NCI-H1694 (cell line): ENCODE measurements at regions not wholly inside any gene's neighbourhood (a gene's known extent, or its start where the extent isn't known, plus 50 kb on each side); places are given as distances from the start of the nearest gene placed in this dataset.

Experiments used
- DNase-seq: peaks from one replicate; lab custom pipeline; 2025; lab: John Stamatoyannopoulos, UW

- DNase-seq: no peak
Observed at GRCh38 chr21:41076064-41076463, 91.9 kb upstream of the BACE2 start.

- no peak for DNase-seq
Observed at GRCh38 chr21:41079159-41079558, 88.8 kb upstream of the BACE2 start.

DNA sequence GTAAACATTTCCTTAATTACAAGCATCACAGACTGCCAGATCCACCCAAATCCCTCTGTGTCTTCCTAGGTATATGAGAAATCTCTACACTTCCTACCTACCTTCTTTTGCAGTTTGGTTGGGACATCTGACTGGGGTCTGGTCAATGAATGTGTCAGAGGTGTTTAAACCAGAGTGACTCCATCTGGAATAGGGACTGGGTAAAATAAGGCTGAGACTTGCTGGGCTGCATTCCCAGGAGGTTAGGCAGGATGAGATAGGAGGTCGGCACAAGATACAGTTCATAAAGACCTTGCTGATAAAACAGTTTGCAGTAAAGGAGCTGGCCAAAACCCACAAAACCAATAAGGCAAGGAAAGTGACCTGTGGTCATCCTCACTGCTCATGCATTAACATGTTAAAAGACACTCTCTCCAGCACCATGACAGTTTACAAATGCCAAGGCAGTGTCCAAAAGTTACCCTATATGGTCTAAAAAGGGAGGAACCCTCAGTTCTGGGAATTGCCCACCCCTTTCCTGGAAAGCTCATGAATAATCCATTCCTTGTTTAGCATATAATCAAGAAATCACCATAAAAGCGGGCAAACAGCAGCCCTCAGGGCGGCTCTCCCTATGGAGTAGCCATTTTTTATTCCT is 87.4 kb upstream of the BACE2 start:
- no peak for DNase-seq

GRCh38 chr21:41086569-41086968 is 81.4 kb upstream of the BACE2 start:
- peak; percentile 69 for DNase-seq

GRCh38 chr21:41090981-41091380 is 77.0 kb upstream of the BACE2 start:
- DNase-seq: no peak

DNA sequence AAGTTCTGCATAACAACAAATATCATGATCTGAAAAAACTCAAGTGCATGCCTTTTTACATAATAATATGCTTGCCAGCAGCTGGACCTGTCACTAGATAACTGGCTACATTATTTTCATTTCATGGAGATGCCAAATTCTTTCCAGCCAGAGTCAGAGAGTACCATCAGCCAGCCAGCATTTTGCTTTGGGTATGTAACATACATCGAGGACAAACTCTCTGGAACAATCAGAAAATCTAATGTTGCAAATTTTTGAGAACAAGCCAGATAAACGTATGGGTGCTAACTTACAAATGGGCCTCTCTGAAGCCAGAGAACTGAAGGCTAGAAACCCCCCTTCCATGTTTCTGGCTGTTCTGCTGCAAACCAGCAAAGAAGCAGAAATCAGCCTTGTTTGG is 76.3 kb upstream of the BACE2 start:
- no peak for DNase-seq

DNA sequence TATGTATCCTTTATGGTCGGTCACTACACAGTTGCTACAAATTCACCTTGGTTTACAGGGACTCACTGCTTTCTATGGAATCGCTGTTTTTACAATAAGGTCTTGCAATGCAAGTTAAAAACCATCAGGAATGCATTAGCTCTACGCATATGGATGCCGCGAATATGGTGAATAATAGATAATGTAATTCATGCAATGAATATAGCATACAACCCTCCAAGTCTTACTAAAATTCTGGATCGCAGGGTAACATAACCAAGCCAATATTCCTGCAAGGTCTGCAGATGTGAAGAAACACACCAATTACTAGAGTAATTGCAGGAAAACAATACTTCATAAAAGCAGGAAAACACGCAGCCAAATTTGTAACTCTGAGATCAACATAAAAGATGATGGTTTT is 75.6 kb upstream of the BACE2 start:
- no peak for DNase-seq

DNA sequence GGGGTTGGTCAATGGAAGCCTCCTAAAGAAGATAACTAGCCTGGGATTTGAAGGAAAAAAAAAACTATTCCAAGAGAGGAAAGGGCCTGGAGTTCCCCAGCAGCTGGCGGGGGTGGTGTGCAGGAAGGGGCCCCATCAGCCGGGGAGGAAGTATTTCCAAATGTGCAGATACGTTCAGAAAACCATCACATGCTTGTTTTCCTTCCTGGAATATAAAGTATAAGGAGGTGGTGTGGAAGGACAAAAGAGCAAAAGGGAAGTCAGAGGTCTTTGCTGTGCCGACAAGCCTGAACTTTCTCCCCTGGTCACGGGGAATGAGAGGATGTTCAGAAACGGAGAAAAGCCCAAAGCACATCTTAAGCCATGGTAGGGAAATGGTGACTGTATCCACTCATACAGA is 72.0 kb upstream of the BACE2 start:
- DNase-seq: no peak

DNA sequence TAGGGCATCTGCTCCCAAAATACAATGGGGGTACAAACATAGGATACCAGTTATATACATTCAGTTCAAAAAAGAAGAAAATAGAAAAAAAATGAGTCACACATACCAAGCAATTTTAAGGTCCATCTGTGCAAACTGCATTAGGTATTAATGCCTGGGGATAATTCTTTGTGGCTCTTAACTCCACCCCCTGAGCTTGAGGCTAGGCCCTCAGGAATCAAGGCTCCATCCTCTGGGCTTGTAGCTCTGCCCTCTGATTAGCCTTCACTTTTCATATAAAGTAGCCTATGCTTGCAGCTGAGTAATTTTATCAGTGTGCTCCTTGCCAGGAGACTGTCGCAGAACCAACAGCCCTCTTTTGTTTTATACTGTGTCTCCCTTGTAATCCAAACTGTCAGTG is 69.9 kb upstream of the BACE2 start:
- no peak for DNase-seq

- no peak for DNase-seq
Observed at GRCh38 chr21:41098481-41099042, 69.4 kb upstream of the BACE2 start.

- no peak for DNase-seq
Observed at GRCh38 chr21:41100826-41101550, 67.0 kb upstream of the BACE2 start.

- DNase-seq: no peak
Observed at GRCh38 chr21:41102281-41102680, 65.7 kb upstream of the BACE2 start.

DNA sequence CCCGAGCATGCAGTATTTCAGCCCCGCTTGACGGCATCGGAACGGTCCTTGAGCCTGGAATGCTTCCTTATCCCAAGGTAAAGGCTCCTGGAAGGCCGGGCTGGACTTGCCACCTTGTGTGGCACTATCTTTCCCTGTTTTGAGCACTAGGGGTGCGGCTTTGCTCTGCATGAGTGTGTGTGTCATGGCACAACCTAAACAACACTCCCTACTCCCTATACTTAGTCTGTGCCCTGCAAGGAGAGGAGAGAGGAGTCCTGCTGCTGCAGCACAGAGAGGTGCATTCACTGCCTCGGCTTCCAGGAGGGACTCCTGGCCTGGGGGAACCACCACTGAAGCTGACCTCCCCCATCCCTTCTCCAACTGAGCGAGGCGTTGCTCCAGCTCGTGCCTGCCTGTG is 60.4 kb upstream of the BACE2 start:
- DNase-seq: no peak

DNA sequence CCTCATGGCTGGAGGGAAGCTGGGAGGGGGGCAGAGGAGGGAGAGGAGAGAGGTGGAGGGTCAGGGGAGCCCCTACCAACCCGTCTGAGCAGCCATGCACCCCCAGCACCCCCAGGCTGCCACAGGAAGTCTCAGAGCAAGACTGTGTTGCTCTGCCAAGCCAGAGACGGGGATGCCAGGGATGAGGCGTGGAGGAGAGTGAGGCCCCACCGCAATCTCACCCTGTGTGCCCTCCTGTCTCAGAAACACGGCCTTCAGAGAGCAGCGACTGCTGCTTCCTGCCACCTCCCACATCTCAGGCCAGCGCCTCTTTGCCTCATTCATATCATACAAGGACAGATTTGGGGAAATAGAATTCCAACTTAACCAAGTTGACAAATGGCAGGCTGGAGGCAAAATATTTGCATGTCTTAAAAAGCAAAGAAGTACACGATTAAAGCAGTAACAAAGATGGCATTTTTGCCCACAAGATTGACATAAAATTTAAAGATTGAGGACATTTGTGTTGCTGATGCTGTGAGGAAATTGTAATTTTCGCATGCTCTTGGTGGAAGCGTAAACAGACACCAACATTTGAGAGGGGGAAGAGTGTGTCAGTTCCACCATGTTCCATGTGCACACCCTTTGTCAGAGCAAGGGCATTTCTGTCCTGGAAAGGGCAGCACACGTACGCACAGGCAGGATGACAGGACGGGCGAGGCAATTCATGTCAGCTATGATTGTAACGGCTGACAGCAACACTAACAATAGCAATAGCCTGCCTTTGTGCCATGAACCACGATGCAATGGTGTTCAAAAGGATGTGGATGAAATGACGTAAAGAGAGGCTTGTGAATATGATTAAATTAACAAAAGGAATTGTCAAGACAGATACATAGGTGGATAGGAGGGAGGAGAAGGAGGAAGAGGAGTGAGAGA is 59.0 kb upstream of the BACE2 start:
- no peak for DNase-seq

- no peak for DNase-seq
Observed at GRCh38 chr21:41110161-41110560, 57.8 kb upstream of the BACE2 start.

DNA sequence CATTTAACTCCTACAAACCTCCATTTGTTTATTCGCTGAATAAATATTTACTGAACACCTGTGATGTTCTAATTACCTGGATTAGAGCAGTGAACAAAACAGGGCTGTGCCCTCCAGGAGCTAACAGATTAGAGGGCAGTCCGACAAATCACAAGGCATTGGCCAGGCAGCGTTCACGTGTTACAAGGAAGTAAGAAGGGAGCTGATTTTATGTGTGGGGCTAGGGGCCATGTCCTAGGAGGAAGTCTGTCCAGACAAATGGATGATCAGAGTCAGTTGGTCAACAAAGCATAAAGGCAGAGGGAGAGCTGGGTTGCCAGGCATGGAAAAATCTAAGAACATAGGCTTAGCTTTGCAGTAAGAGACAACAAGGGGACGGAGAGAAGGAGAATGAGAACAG is 57.3 kb upstream of the BACE2 start:
- DNase-seq: no peak

- DNase-seq: no peak
Observed at GRCh38 chr21:41111681-41112080, 56.3 kb upstream of the BACE2 start.

- DNase-seq: no peak
Observed at GRCh38 chr21:41112740-41113692, 54.9 kb upstream of the BACE2 start.

DNA sequence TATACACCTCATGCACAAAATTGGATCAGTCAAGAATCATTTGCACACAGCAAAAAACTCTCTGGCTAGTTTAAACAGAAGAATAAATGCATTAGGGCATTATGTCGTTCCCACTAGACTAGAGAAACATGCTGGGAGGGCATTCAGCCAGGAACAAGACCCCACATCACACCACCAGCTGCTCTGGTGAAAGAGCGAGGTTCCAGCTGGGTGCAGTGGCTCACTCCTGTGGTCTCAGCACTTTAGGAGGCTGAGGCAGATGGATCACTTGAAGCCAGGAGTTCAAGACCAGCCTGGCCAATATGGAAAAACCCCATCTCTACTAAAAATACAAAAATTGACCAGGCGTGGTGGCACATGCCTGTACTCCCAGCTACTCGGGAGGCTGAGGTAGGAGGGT is 52.1 kb upstream of the BACE2 start:
- DNase-seq: no peak
